ENCODE measurements at regions not wholly inside any gene's neighbourhood (a gene's known extent, or its start where the extent isn't known, plus 50 kb on each side); places are given as distances from the start of the nearest gene placed in this dataset.
"Not testable (repeated sequence)": the region's sequence is repeated elsewhere in the genome, so short reads cannot be mapped to it uniquely, and the experiment has no call there.

GRCh38 chr6:22184371-22184770, 112.5 kb downstream of the PRL start:
- Mint-ChIP-seq H3K4me1 (no peaks in the 10 kb centered on the region), H3K36me3 (ENCODE audit: low read depth) (no peaks in the 10 kb centered on the region), H3K27ac (no peak overlapping the region), H3K4me3 (no peak overlapping the region), H3K27me3 (no peaks in the 10 kb centered on the region)
- no peaks in the 10 kb centered on the region for H3K9me3 ChIP-seq (ENCODE audit: control insufficient read depth, low read length, poor library complexity, severe bottlenecking)
- no peak for DNase-seq
- no peak for ATAC-seq

GRCh38 chr6:22189946-22190345, 106.9 kb downstream of the PRL start:
- DNase-seq, result no peak
- H3K27ac Mint-ChIP-seq, result no peak overlapping the region
- no peaks in the 10 kb centered on the region for H3K27me3 Mint-ChIP-seq
- no peaks in the 10 kb centered on the region for H3K9me3 ChIP-seq (ENCODE audit: control insufficient read depth, low read length, poor library complexity, severe bottlenecking)
- no peaks in the 10 kb centered on the region for H3K4me1 Mint-ChIP-seq
- no peak for ATAC-seq
- H3K4me3 Mint-ChIP-seq, result no peak overlapping the region
- H3K36me3 Mint-ChIP-seq (ENCODE audit: low read depth), result no peaks in the 10 kb centered on the region

- Mint-ChIP-seq H3K4me1 (no peaks in the 10 kb centered on the region), H3K36me3 (ENCODE audit: low read depth) (no peaks in the 10 kb centered on the region), H3K27me3 (no peaks in the 10 kb centered on the region), H3K4me3 (no peak overlapping the region), H3K27ac (no peak overlapping the region)
- ATAC-seq (no peak), DNase-seq (no peak)
- H3K9me3 ChIP-seq (ENCODE audit: control insufficient read depth, low read length, poor library complexity, severe bottlenecking), result no peaks in the 10 kb centered on the region
Observed at GRCh38 chr6:22194188-22194921, 102.5 kb downstream of the PRL start.

- H3K27ac Mint-ChIP-seq, result no peak overlapping the region
- no peaks in the 10 kb centered on the region for H3K4me1 Mint-ChIP-seq
- no peaks in the 10 kb centered on the region for H3K9me3 ChIP-seq (ENCODE audit: control insufficient read depth, low read length, poor library complexity, severe bottlenecking)
- H3K36me3 Mint-ChIP-seq (ENCODE audit: low read depth), result no peaks in the 10 kb centered on the region
- ATAC-seq, result no peak
- no peak overlapping the region for H3K4me3 Mint-ChIP-seq
- no peaks in the 10 kb centered on the region for H3K27me3 Mint-ChIP-seq
- DNase-seq, result no peak
Observed at GRCh38 chr6:22199771-22200170, 97.1 kb downstream of the PRL start.

- H3K27me3 Mint-ChIP-seq, result no peaks in the 10 kb centered on the region
- no peak for ATAC-seq
- DNase-seq, result no peak
- no peaks in the 10 kb centered on the region for H3K4me1 Mint-ChIP-seq
- no peaks in the 10 kb centered on the region for H3K9me3 ChIP-seq (ENCODE audit: control insufficient read depth, low read length, poor library complexity, severe bottlenecking)
- no peaks in the 10 kb centered on the region for H3K36me3 Mint-ChIP-seq (ENCODE audit: low read depth)
- H3K27ac Mint-ChIP-seq, result no peak overlapping the region
- H3K4me3 Mint-ChIP-seq, result no peak overlapping the region
Observed at GRCh38 chr6:22204153-22204552, 92.7 kb downstream of the PRL start.

- no peak for ATAC-seq
- Mint-ChIP-seq H3K4me3 (no peak overlapping the region), H3K36me3 (ENCODE audit: low read depth) (no peaks in the 10 kb centered on the region), H3K27me3 (no peaks in the 10 kb centered on the region), H3K27ac (no peak overlapping the region), H3K4me1 (no peaks in the 10 kb centered on the region)
- DNase-seq, result no peak
- H3K9me3 ChIP-seq (ENCODE audit: control insufficient read depth, low read length, poor library complexity, severe bottlenecking), result no peaks in the 10 kb centered on the region
Observed at GRCh38 chr6:22205266-22205665, 91.6 kb downstream of the PRL start.

GRCh38 chr6:22206106-22206505, 90.7 kb downstream of the PRL start:
- Mint-ChIP-seq H3K27me3 (no peaks in the 10 kb centered on the region), H3K27ac (no peak overlapping the region), H3K4me1 (no peaks in the 10 kb centered on the region), H3K4me3 (no peak overlapping the region), H3K36me3 (ENCODE audit: low read depth) (no peaks in the 10 kb centered on the region)
- no peaks in the 10 kb centered on the region for H3K9me3 ChIP-seq (ENCODE audit: control insufficient read depth, low read length, poor library complexity, severe bottlenecking)
- DNase-seq, result no peak
- ATAC-seq, result no peak

- no peaks in the 10 kb centered on the region for H3K27me3 Mint-ChIP-seq
- no peak for DNase-seq
- no peak overlapping the region for H3K4me3 Mint-ChIP-seq
- no peaks in the 10 kb centered on the region for H3K9me3 ChIP-seq (ENCODE audit: control insufficient read depth, low read length, poor library complexity, severe bottlenecking)
- H3K36me3 Mint-ChIP-seq (ENCODE audit: low read depth), result no peaks in the 10 kb centered on the region
- no peak for ATAC-seq
- H3K4me1 Mint-ChIP-seq, result no peaks in the 10 kb centered on the region
- H3K27ac Mint-ChIP-seq, result no peak overlapping the region
Observed at GRCh38 chr6:22208026-22208425, 88.8 kb downstream of the PRL start.

GRCh38 chr6:22214314-22214713, 82.5 kb downstream of the PRL start:
- no peaks in the 10 kb centered on the region for H3K27me3 Mint-ChIP-seq
- H3K27ac Mint-ChIP-seq, result no peak overlapping the region
- H3K4me3 Mint-ChIP-seq, result no peak overlapping the region
- H3K4me1 Mint-ChIP-seq, result no peaks in the 10 kb centered on the region
- ATAC-seq (no peak), DNase-seq (no peak)
- H3K9me3 ChIP-seq (ENCODE audit: control insufficient read depth, low read length, poor library complexity, severe bottlenecking), result no peaks in the 10 kb centered on the region
- no peaks in the 10 kb centered on the region for H3K36me3 Mint-ChIP-seq (ENCODE audit: low read depth)

GRCh38 chr6:22215474-22215873, 81.4 kb downstream of the PRL start:
- ATAC-seq; H3K36me3 Mint-ChIP-seq (ENCODE audit: low read depth); H3K4me3 Mint-ChIP-seq; H3K9me3 ChIP-seq (ENCODE audit: control insufficient read depth, low read length, poor library complexity, severe bottlenecking); H3K27me3 Mint-ChIP-seq; DNase-seq; H3K27ac Mint-ChIP-seq; H3K4me1 Mint-ChIP-seq: not testable (repeated sequence)

GRCh38 chr6:22218410-22218809, 78.4 kb downstream of the PRL start:
- no peak for ATAC-seq
- no peak for DNase-seq
- Mint-ChIP-seq H3K4me3 (no peak overlapping the region), H3K36me3 (ENCODE audit: low read depth) (no peaks in the 10 kb centered on the region), H3K4me1 (no peaks in the 10 kb centered on the region), H3K27me3 (no peaks in the 10 kb centered on the region), H3K27ac (no peak overlapping the region)
- no peaks in the 10 kb centered on the region for H3K9me3 ChIP-seq (ENCODE audit: control insufficient read depth, low read length, poor library complexity, severe bottlenecking)

GRCh38 chr6:22219925-22220324, 76.9 kb downstream of the PRL start:
- H3K36me3 Mint-ChIP-seq (ENCODE audit: low read depth), result no peaks in the 10 kb centered on the region
- H3K27ac Mint-ChIP-seq, result no peak overlapping the region
- no peak for ATAC-seq

GRCh38 chr6:22221211-22221610, 75.6 kb downstream of the PRL start:
- ATAC-seq (no peak), DNase-seq (no peak)
- no peak overlapping the region for H3K27ac Mint-ChIP-seq
- no peaks in the 10 kb centered on the region for H3K4me1 Mint-ChIP-seq
- H3K9me3 ChIP-seq (ENCODE audit: control insufficient read depth, low read length, poor library complexity, severe bottlenecking), result no peaks in the 10 kb centered on the region
- no peaks in the 10 kb centered on the region for H3K36me3 Mint-ChIP-seq (ENCODE audit: low read depth)
- H3K27me3 Mint-ChIP-seq, result no peaks in the 10 kb centered on the region
- H3K4me3 Mint-ChIP-seq, result no peak overlapping the region

More at GRCh38 chr6:22219925-22220324, 76.9 kb downstream of the PRL start:
- Mint-ChIP-seq H3K4me1 (no peaks in the 10 kb centered on the region), H3K27me3 (no peaks in the 10 kb centered on the region), H3K4me3 (no peak overlapping the region)
- no peak for DNase-seq
- H3K9me3 ChIP-seq (ENCODE audit: control insufficient read depth, low read length, poor library complexity, severe bottlenecking), result no peaks in the 10 kb centered on the region

GRCh38 chr6:22221630-22222029, 75.2 kb downstream of the PRL start:
- H3K9me3 ChIP-seq (ENCODE audit: control insufficient read depth, low read length, poor library complexity, severe bottlenecking), result no peaks in the 10 kb centered on the region
- H3K36me3 Mint-ChIP-seq (ENCODE audit: low read depth), result no peaks in the 10 kb centered on the region
- no peak overlapping the region for H3K4me3 Mint-ChIP-seq
- no peak for DNase-seq
- ATAC-seq, result no peak
- H3K27ac Mint-ChIP-seq, result no peak overlapping the region
- no peaks in the 10 kb centered on the region for H3K4me1 Mint-ChIP-seq
- no peaks in the 10 kb centered on the region for H3K27me3 Mint-ChIP-seq
